T-helper 2 cell treated with Interferon-gamma antibody and Interleukin-4, amounts not matched to agents 5 μg/mL and 100 μg/mL, for 36 hours (primary cell): ENCODE measurements at regions not wholly inside any gene's neighbourhood (a gene's known extent, or its start where the extent isn't known, plus 50 kb on each side); places are given as distances from the start of the nearest gene placed in this dataset.

Experiments
- DNase-seq: peaks from one replicate; pipeline ENCODE4 v3.0.0; 2021; ENCODE audit warnings: low spot score
- H3K27ac Mint-ChIP-seq: one replicate; pipeline ENCODE4 v1.8.0; 2021; ENCODE audit warnings: mild to moderate bottlenecking, mixed read lengths
- H3K27me3 Mint-ChIP-seq: one replicate; pipeline ENCODE4 v1.8.0; 2021; ENCODE audit warnings: low read depth, mixed read lengths
- H3K36me3 Mint-ChIP-seq: one replicate; pipeline ENCODE4 v1.8.0; 2021; ENCODE audit warnings: low read depth, mixed read lengths
- H3K4me1 Mint-ChIP-seq: one replicate; pipeline ENCODE4 v1.8.0; 2021; ENCODE audit warnings: low read depth, mixed read lengths
- H3K4me3 Mint-ChIP-seq: one replicate; pipeline ENCODE4 v1.8.0; 2022; ENCODE audit warnings: mild to moderate bottlenecking, moderate library complexity, mixed read lengths
- H3K9me3 Mint-ChIP-seq: one replicate; pipeline ENCODE4 v1.8.0; 2021; ENCODE audit warnings: mixed read lengths

DNA sequence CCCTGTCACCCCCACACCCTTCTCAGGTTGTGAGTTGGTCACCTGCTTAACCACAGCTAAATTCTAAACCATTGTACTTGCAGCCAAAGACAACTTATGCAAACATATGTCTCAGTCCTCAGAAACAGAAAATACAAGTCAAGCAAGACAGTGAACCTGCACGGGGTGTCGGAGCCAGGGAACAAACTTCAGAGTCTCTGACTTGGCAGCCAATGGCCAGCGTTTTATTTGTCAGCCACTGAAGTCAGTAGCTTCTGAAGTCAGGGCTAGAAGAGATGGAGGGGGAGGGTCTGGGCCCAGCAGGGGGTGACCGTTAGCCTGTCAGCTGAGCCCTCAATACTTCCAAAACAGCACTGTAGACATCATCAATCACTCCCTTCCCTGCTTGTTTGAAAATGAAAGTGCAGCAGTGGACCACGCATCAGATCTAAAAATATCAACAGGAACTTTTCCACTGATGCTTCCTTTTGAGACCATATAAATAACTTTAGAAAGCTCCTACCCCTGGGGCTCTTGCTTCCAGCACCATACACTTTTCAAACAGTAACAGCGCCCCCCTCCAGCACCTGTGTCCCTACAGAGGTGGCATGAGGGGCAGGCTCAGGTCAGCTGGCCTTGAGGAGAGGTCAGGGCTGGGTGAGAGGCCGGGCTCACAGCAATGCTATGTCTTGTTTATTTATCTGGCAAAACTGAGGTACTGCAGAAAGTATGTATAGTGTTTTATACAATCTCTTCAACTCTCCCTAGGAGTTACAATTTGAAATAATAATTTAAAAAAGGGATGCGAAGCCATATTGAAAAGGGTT is 142.5 kb downstream of the ACER2 start:
- no peaks in the 10 kb centered on the region for H3K9me3 Mint-ChIP-seq
- H3K36me3 Mint-ChIP-seq, result no peaks in the 10 kb centered on the region
- peaks cover 7% of the 10 kb centered on the region for H3K4me1 Mint-ChIP-seq
- no peak overlapping the region for H3K27ac Mint-ChIP-seq
- peak overlapping the region; percentile 17 for H3K4me3 Mint-ChIP-seq
- no peak for DNase-seq
- H3K27me3 Mint-ChIP-seq, result peaks cover 3% of the 10 kb centered on the region

DNA sequence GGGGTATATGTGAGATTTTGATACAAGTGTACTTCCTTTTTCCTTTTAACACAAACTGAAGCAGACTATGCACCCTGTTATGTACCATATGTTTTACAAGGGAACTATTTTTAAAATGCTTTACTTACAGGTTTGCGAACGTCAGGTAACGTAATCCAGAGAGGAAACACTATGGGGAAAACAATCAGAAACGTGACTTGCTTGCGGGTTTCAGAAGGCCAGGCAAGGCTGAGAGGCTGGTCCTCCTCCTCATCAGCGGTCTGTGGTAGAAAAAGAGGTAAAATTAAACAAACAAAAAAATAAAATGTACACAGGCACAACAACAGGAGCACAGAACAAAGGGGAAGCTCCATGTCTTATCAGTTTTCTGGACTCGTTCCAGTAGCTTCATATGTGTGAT is 141.2 kb downstream of the ACER2 start:
- Mint-ChIP-seq H3K36me3 (no peaks in the 10 kb centered on the region), H3K27me3 (peaks cover 3% of the 10 kb centered on the region), H3K27ac (no peak overlapping the region), H3K4me3 (no peak overlapping the region), H3K9me3 (no peaks in the 10 kb centered on the region), H3K4me1 (peaks cover 7% of the 10 kb centered on the region)
- DNase-seq, result no peak

DNA sequence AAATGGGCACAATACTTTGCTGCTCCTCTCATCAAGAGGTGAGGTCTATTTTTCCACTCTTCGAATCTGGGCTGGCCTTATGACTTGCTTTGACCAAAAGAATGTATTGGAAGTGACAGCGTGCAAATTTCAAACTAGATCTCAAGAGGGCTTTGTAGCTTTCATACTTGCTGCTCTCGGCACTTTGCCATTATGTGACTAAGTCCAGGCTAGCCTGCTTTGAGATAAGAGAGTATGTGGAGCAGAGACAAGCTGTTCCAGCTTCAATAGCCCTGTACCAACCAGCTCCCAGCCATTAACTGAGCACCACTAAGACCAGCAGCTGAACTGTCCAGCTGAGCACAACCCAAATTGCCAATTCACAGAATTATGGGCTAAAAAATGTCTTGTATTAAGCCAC is 124.6 kb downstream of the ACER2 start:
- H3K36me3 Mint-ChIP-seq, result no peaks in the 10 kb centered on the region
- H3K27ac Mint-ChIP-seq, result no peak overlapping the region
- H3K4me1 Mint-ChIP-seq, result no peaks in the 10 kb centered on the region
- no peak overlapping the region for H3K4me3 Mint-ChIP-seq
- no peak for DNase-seq
- peaks cover 6% of the 10 kb centered on the region for H3K27me3 Mint-ChIP-seq
- peaks cover 5% of the 10 kb centered on the region for H3K9me3 Mint-ChIP-seq

DNA sequence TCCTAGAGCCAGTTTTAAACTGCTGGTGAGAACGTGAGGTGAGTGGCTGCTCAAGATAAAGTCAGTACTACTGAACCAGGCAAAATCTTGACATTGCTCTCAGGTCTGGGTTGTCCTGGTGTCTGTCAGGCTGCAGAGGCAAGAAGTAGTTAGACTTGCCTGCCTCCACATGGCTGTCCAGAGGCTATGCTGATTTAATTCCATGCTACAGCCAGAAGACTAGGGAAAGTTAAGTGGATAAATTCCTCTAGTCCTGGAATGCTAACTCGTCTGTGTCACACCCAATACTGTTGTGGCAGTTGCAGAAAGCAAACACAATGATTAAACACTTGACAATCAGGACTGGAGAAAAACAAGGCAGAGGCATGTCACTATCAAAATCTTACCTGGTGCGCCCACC is 118.9 kb downstream of the ACER2 start:
- Mint-ChIP-seq H3K4me1 (no peaks in the 10 kb centered on the region), H3K4me3 (no peak overlapping the region), H3K36me3 (no peaks in the 10 kb centered on the region), H3K27me3 (peaks cover 13% of the 10 kb centered on the region), H3K27ac (no peak overlapping the region), H3K9me3 (no peaks in the 10 kb centered on the region)
- no peak for DNase-seq

DNA sequence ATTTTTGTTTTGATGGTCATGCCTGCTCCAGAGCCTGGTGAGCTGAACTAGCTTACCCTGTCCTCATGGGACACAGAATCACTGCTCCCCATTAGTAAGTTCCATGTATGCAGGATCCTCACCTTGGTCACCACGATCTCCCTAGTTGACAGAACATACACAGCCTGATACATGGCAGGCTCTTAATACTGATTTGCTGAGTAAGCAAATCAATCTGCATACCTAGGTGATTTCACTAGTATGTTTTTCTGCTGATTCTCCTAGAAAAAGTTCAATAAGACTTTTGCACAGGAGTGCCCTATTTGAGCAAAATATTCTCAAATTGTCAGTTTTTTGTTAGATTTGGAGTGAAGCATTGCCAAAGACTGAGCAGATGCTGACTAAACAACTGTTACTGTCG is 113.7 kb downstream of the ACER2 start:
- no peaks in the 10 kb centered on the region for H3K36me3 Mint-ChIP-seq
- H3K27ac Mint-ChIP-seq, result no peak overlapping the region
- no peak overlapping the region for H3K4me3 Mint-ChIP-seq
- no peaks in the 10 kb centered on the region for H3K9me3 Mint-ChIP-seq
- no peaks in the 10 kb centered on the region for H3K4me1 Mint-ChIP-seq
- peaks cover 7% of the 10 kb centered on the region for H3K27me3 Mint-ChIP-seq
- no peak for DNase-seq

DNA sequence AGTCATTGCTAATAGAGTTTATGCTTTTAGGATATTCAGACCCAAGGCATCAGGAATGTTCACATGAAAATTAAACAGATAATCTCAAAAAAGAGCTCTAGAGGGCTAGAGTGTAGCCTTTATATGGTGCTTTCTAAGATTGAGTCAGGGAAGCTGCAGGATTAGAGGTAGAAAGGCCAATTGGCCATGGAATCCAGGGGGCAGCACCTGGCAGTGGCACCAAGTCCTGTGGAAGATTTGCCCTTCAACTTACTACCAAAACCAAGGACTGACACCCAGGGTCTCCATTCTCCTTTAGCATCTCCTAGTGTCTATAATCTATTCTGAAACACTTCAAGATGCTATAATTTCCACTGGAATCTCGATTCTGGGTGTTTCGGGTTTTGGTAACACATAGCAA is 112.4 kb downstream of the ACER2 start:
- Mint-ChIP-seq H3K36me3 (peaks cover 3% of the 10 kb centered on the region), H3K27ac (no peak overlapping the region), H3K9me3 (no peaks in the 10 kb centered on the region), H3K27me3 (peaks cover 4% of the 10 kb centered on the region), H3K4me3 (no peak overlapping the region), H3K4me1 (peaks cover 9% of the 10 kb centered on the region)
- no peak for DNase-seq

DNA sequence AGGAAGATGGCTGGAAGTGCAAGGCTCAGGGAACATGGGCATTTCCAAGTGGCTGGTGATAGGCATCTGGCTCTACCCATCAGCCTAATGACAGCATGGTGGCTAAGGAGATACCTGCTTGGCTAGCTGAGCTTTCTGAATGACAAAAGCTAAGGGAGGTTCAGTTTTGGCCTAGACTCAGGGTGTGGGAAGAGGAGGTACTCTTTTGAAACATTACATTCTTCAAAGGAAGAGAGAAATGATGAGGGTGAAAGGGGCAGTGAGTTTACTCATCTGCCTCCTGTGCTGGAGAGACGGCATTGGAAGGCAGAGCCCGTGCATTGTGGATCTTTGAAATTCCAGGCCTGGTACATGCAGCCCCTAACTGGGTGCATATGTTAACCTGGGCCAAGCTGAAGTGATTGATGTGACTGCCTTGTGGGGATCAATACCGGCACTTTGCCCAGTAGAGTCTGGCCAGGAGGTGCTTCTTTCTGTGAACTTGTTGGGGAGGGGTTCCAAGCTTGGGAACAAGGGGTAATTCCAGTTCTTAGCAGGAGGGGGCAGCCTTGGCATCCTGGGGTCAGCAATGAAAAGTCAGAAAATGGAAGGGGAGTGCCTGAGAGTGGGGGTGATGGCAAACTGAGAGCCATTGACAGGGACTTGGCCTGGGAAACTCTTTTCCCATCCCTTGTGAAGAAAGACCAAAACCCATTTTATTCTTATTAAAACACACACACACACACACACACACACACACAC is 108.6 kb downstream of the ACER2 start:
- peak overlapping the region; percentile 24 for H3K27ac Mint-ChIP-seq
- H3K4me3 Mint-ChIP-seq, result no peak overlapping the region
- H3K4me1 Mint-ChIP-seq, result peaks cover 29% of the 10 kb centered on the region
- H3K9me3 Mint-ChIP-seq, result no peaks in the 10 kb centered on the region
- no peaks in the 10 kb centered on the region for H3K27me3 Mint-ChIP-seq
- DNase-seq, result no peak
- peaks cover 3% of the 10 kb centered on the region for H3K36me3 Mint-ChIP-seq

DNA sequence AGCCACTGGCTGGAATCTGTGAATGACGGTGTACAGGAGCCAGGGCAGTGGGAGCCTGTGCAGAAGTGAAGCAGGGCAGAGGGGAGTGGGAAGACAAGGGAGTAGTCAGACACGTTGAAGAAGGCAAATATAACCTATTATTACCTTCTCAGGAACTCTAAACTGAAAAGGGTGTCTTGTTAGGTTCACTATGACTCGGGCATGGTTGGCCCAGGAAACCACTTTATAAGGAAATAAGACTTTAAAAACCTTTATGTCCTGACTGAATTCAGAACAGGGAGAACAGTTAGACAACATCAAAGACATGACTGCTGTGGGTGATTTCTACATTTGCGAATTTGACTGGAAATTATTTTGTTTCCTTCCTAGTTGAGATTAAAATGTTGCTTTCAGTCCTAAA is 107.5 kb downstream of the ACER2 start:
- peaks cover 29% of the 10 kb centered on the region for H3K4me1 Mint-ChIP-seq
- peak; percentile 22 for DNase-seq
- H3K4me3 Mint-ChIP-seq, result peak overlapping the region; percentile 48
- H3K27me3 Mint-ChIP-seq, result no peaks in the 10 kb centered on the region
- no peaks in the 10 kb centered on the region for H3K9me3 Mint-ChIP-seq
- peak overlapping the region; percentile 64 for H3K27ac Mint-ChIP-seq
- peaks cover 3% of the 10 kb centered on the region for H3K36me3 Mint-ChIP-seq

DNA sequence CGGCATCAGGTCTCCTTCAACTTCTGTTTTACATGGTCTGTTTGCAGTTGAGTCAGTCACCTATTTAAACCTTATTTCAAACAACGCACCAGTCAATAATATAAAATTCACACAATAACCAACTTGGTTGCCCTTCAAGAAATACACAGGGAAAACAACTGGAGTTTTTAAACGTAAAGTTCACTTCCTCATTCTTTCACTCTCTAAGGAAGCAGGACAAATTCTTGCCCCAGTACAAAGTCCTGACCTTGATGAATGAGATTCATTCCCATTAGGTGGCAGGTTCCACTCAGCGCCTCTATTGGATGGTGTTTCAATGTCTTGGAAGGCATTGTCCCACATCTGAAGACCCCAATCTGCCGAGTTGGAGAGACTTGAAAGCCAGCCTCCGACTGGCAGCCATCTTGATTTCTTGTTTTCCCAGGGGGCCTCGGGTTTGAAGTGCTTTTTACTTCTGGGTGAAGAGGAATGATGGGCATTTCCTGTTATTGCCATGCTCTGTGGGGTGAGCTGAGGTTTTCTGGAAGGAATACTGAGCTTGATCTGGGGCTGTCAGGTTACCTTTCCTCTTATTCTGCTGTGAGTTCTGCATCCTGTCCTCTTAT is 105.0 kb downstream of the ACER2 start:
- Mint-ChIP-seq H3K36me3 (peaks cover 3% of the 10 kb centered on the region), H3K27me3 (no peaks in the 10 kb centered on the region), H3K27ac (no peak overlapping the region), H3K9me3 (no peaks in the 10 kb centered on the region), H3K4me1 (peaks cover 29% of the 10 kb centered on the region), H3K4me3 (no peak overlapping the region)
- no peak for DNase-seq

DNA sequence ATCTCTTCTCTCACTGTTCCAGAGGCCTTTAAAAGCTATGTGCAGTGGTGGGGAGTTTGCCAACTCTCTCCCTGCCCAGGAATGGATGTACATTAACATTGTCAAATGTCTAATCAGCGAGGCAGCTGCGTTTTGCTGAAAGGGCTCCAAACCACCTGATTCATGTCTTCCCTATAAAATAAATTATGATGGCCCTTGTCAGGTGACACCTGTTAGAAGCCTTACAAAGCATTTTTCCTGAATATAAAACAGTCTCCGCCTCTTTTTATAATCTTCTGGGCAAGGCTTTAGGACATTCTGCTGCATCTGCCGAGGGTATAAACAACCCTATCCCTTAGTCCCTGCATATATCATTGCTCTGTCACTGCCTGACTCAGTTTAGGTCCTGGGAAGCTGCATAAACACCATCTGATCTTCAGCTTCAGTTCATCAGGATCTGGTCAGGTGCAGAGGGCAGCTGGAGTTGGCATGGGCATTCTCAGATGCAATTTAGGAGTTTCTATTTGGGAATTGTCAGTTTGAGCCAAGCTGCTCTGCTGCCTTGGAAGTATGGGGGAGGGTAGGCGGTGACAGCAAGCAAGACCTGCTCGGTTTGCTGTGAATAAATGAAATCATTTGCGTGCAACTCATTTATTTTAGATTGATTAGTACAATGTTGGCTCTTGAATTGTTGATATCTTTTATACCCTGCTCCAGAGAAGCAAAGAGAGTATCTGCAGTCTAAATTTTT is 103.5 kb downstream of the ACER2 start:
- H3K36me3 Mint-ChIP-seq, result peaks cover 3% of the 10 kb centered on the region
- peaks cover 30% of the 10 kb centered on the region for H3K4me1 Mint-ChIP-seq
- H3K4me3 Mint-ChIP-seq, result no peak overlapping the region
- H3K27me3 Mint-ChIP-seq, result peaks cover 2% of the 10 kb centered on the region
- no peaks in the 10 kb centered on the region for H3K9me3 Mint-ChIP-seq
- H3K27ac Mint-ChIP-seq, result no peak overlapping the region
- DNase-seq, result no peak

DNA sequence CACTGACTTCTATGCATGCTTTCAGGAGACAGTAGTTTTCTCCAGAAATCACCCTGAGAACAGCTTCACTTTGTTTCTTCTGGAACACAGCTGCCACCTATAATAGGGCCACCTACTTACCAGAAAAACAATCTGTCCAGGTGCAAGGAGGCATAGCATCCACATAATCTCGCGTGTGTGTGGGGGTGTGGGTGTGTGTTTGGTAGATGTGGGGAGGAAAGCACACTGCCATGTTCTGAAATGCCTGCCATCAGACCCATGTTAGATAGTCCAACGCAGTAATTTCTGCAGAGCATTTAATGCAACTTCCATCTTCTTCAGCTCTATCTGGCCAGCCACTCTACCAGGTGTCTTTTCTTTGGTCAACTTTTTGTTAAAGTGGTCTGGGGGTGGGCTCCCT is 102.9 kb downstream of the ACER2 start:
- H3K9me3 Mint-ChIP-seq, result no peaks in the 10 kb centered on the region
- H3K27ac Mint-ChIP-seq, result no peak overlapping the region
- peaks cover 2% of the 10 kb centered on the region for H3K27me3 Mint-ChIP-seq
- no peak overlapping the region for H3K4me3 Mint-ChIP-seq
- H3K36me3 Mint-ChIP-seq, result no peaks in the 10 kb centered on the region
- peaks cover 26% of the 10 kb centered on the region for H3K4me1 Mint-ChIP-seq
- no peak for DNase-seq

DNA sequence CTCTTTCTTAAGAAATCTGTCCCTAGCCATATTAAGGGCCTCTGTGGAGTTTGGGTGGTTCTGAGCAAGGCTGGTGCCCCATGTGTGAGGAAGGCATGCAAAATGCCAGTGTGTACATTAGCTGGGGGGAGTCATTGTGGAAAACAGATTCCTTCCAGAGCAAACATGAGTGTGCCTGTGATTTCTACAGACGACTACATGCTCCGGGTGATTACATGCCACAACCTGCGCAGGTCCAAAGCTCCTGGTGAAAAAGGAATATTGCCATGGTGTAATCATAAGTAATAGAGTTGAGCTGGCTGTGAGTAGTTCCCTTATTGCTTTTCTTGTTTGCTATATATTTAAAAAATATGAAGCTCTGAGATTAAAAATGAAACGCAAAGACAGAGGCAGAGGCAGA is 102.1 kb downstream of the ACER2 start:
- H3K9me3 Mint-ChIP-seq, result no peaks in the 10 kb centered on the region
- peaks cover 2% of the 10 kb centered on the region for H3K27me3 Mint-ChIP-seq
- H3K4me3 Mint-ChIP-seq, result no peak overlapping the region
- H3K27ac Mint-ChIP-seq, result no peak overlapping the region
- no peaks in the 10 kb centered on the region for H3K36me3 Mint-ChIP-seq
- peaks cover 18% of the 10 kb centered on the region for H3K4me1 Mint-ChIP-seq
- DNase-seq, result no peak
